ENCODE measurements at regions not wholly inside any gene's neighbourhood (a gene's known extent, or its start where the extent isn't known, plus 50 kb on each side); places are given as distances from the start of the nearest gene placed in this dataset.
A peak's percentile ranks its signal among the peaks of the same experiment; 100 is the strongest.

GRCh38 chr16:54999481-54999880, 68.8 kb downstream of the IRX5 start:
- TF ChIP-seq SIN3B (IDR thresholded peaks at IDR 0.05; ENCODE audit: low read depth) = no peak
- TF ChIP-seq KAT8 (IDR thresholded peaks at IDR 0.05; ENCODE audit: low read depth) = no peak
- TF ChIP-seq ETS2 (tag; IDR thresholded peaks at IDR 0.05; ENCODE audit: borderline replicate concordance, poor library complexity, severe bottlenecking) = no peak
- ATAC-seq (no peak), FAIRE-seq (no peak), DNase-seq (ENCODE audit: extremely low read depth in 1 of 4, low spot score in 3 of 4) (no peak)
- ChIA-PET CTCF (ENCODE audit: low intra/inter-chr PET ratio) (no interaction called here), POLR2A (no interaction called here)
- in situ Hi-C loops (cut with MboI) (no loop called here), intact Hi-C loops (cut with micrococcal nuclease) (no loop called here)
- H3K9ac ChIP-seq (ENCODE audit: insufficient read depth in 1 of 2, low read depth in 2 of 2, low read length in 2 of 2) = no peak overlapping the region
- H3K27ac ChIP-seq (ENCODE audit: extremely low read depth, low read depth, low read length) = no peak overlapping the region
- 13% methylated on average over 11 of the region's 11 CpGs for WGBS (ENCODE audit: insufficient coverage, low coverage, missing lambda C conversion rate)
- H3K27me3 ChIP-seq (ENCODE audit: control insufficient read depth in 2 of 2, insufficient read depth in 2 of 2, low read length in 2 of 2) = peaks cover 17 to 40% of the 10 kb centered on the region in 2 experiments
- H3K79me2 ChIP-seq (ENCODE audit: control insufficient read depth, insufficient read depth, low read length) = no peaks in the 10 kb centered on the region
- H3K36me3 ChIP-seq (ENCODE audit: control insufficient read depth, insufficient read depth, low read length) = no peaks in the 10 kb centered on the region
- H3K9me3 ChIP-seq (replicated peaks; ENCODE audit: control insufficient read depth, insufficient read depth, low read depth, low read length) = no peaks in the 10 kb centered on the region
- no peak overlapping the region for H3K4me2 ChIP-seq (ENCODE audit: insufficient read depth, low read length)
- H3K4me1 ChIP-seq (replicated peaks in 1 of 2; ENCODE audit: control insufficient read depth in 2 of 2, insufficient read depth in 2 of 2, low read length in 2 of 2) = 0 out of 5 replicates have a peak, but pooled peaks cover 0 to 3% of the 10 kb centered on the region in 2 experiments
- BruUV-seq (replicated peaks) = no TSS peak
- H3K4me3 ChIP-seq = no peak overlapping the region
- no peak overlapping the region for H2AFZ ChIP-seq (ENCODE audit: low read depth, low read length)
- H3K9me1 ChIP-seq (ENCODE audit: control insufficient read depth, insufficient read depth, low read length) = no peaks in the 10 kb centered on the region
- H4K20me1 ChIP-seq (replicated peaks; ENCODE audit: control insufficient read depth, insufficient read depth, low read length) = no peaks in the 10 kb centered on the region

- ATAC-seq = peak; percentile 58; the same call in 2 of the 3 replicates
- POLR2A ChIA-PET = no interaction called here
- in situ Hi-C loops (cut with MboI) (loop anchor here (25.0 kb wide), 1 partner anchor 1063 kb away; no protein-coding TSS in a partner anchor), intact Hi-C loops (cut with micrococcal nuclease) (no loop called here)
- H3K4me3 ChIP-seq = no peak overlapping the region
- H3K27ac ChIP-seq (ENCODE audit: extremely low read depth, low read depth, low read length) = no peak overlapping the region
- no peaks in the 10 kb centered on the region for H3K79me2 ChIP-seq (ENCODE audit: control insufficient read depth, insufficient read depth, low read length)
- no peaks in the 10 kb centered on the region for H3K9me3 ChIP-seq (replicated peaks; ENCODE audit: control insufficient read depth, insufficient read depth, low read depth, low read length)
- peak in 2 of 4 experiments; percentile 30 to 32 for DNase-seq (ENCODE audit: extremely low read depth in 1 of 4, low spot score in 3 of 4)
- no peak overlapping the region for H2AFZ ChIP-seq (ENCODE audit: low read depth, low read length)
- no peak overlapping the region for H3K4me2 ChIP-seq (ENCODE audit: insufficient read depth, low read length)
- 4% methylated on average over 4 of the region's 4 CpGs for WGBS (ENCODE audit: insufficient coverage, low coverage, missing lambda C conversion rate)
- CTCF ChIA-PET (ENCODE audit: low intra/inter-chr PET ratio) = no interaction called here
- H4K20me1 ChIP-seq (replicated peaks; ENCODE audit: control insufficient read depth, insufficient read depth, low read length) = no peaks in the 10 kb centered on the region
- H3K9ac ChIP-seq (ENCODE audit: insufficient read depth in 1 of 2, low read depth in 2 of 2, low read length in 2 of 2) = no peak overlapping the region
- H3K9me1 ChIP-seq (ENCODE audit: control insufficient read depth, insufficient read depth, low read length) = no peaks in the 10 kb centered on the region
- H3K27me3 ChIP-seq (ENCODE audit: control insufficient read depth in 2 of 2, insufficient read depth in 2 of 2, low read length in 2 of 2) = peaks cover 19 to 41% of the 10 kb centered on the region in 2 experiments
- BruUV-seq (replicated peaks) = no TSS peak
- FAIRE-seq = no peak
- no peaks in the 10 kb centered on the region for H3K36me3 ChIP-seq (ENCODE audit: control insufficient read depth, insufficient read depth, low read length)
- H3K4me1 ChIP-seq (replicated peaks in 1 of 2; ENCODE audit: control insufficient read depth in 2 of 2, insufficient read depth in 2 of 2, low read length in 2 of 2) = 0 out of 5 replicates have a peak, but pooled peaks cover 0 to 3% of the 10 kb centered on the region in 2 experiments
- TF ChIP-seq NFE2 (IDR thresholded peaks at IDR 0.05; ENCODE audit: low read depth) (peak; percentile 70), ELK3 (CRISPR knock-in tag; IDR thresholded peaks at IDR 0.05) (no peak), FOSL1 (tag; conservative IDR thresholded peaks at IDR 0.05) (peak; percentile 81), ZNF316 (IDR thresholded peaks at IDR 0.05) (peak; percentile 99), BACH1 (tag; IDR thresholded peaks at IDR 0.05) (0 out of 2 replicates have a peak, but pooled peaks have one; percentile 36), JUND (IDR thresholded peaks at IDR 0.05; ENCODE audit: borderline replicate concordance, low read depth, low read length) (peak; percentile 16; the same call in 1 of the 2 replicates), JUND (tag; IDR thresholded peaks at IDR 0.05; ENCODE audit: borderline replicate concordance, low read depth, low read length) (peak; percentile 51; the same call in 1 of the 3 replicates), C11orf30 (IDR thresholded peaks at IDR 0.05; ENCODE audit: low read depth) (peak; percentile 98), MLX (CRISPR knock-in tag; conservative IDR thresholded peaks at IDR 0.05) (no peak), MAFK (IDR thresholded peaks at IDR 0.05; ENCODE audit: low read length) (peak; percentile 99), PCBP2 (IDR thresholded peaks at IDR 0.05; ENCODE audit: low read depth, low read length, poor library complexity, severe bottlenecking) (no peak), MAFG (tag; conservative IDR thresholded peaks at IDR 0.05) (peak; percentile 97), MAFF (IDR thresholded peaks at IDR 0.05; ENCODE audit: low read length) (peak; percentile 99)
These were observed 69.9 kb downstream of the IRX5 start for GRCh38 chr16:55000595-55000994.

Data from K562 (cell line).